Adrenal gland (tissue), 9 donors: ENCODE measurements at regions not wholly inside any gene's neighbourhood (a gene's known extent, or its start where the extent isn't known, plus 50 kb on each side); places are given as distances from the start of the nearest gene placed in this dataset.

Source experiments
- DNase-seq, 7 donors: peaks; one replicate each; pipeline ENCODE4 v3.0.0-alpha.2; 2019 to 2020
- H3K27ac ChIP-seq, 5 donors: fragments of 200-600 bp; sonication (generic) in 4 of 5; 1 replicate in 3 of 5; 2 replicates in 2 of 5; pipeline versions ENCODE4 v1.5.1 to v1.8.0; 2016 to 2020; ENCODE audit warnings: mild to moderate bottlenecking in 1 of 5
- H3K27me3 ChIP-seq: fragments of 200-600 bp; 2 replicates; pipeline ENCODE4 v1.8.0; 2021
- H3K36me3 ChIP-seq, 2 donors: fragments of 200-600 bp; replicated peaks in 1 of 2; 1 replicate in 1 of 2; 2 replicates in 1 of 2; pipeline versions ENCODE4 v1.5.1 to v1.8.0; 2018 to 2022
- H3K4me1 ChIP-seq, 2 donors: fragments of 200-600 bp; replicated peaks in 1 of 2; 1 replicate in 1 of 2; 2 replicates in 1 of 2; pipeline versions ENCODE4 v1.5.1 to v1.8.0; 2018 to 2021
- H3K4me3 ChIP-seq, 4 donors: fragments of 200-600 bp; sonication (generic) in 3 of 4; one replicate each; pipeline ENCODE4 v1.5.1; 2016 to 2018
- H3K9me3 ChIP-seq, 3 donors: fragments of 200-600 bp; sonication (generic) in 1 of 3; replicated peaks in 1 of 3; 1 replicate in 2 of 3; 2 replicates in 1 of 3; pipeline versions ENCODE4 v1.5.1 to v1.8.0; 2016 to 2021
- CTCF ChIP-seq, 6 experiments: fragments of 450-650 bp in 4 of 6; fragments of 200-600 bp in 2 of 6; sonication (generic) in 1 of 6; IDR thresholded peaks; 1 replicate in 5 of 6; 2 replicates in 1 of 6; pipeline versions ENCODE4 v1.5.1 to v1.8.0; 2016 to 2021; ENCODE audit warnings: antibody characterized with exemption in 6 of 6, mild to moderate bottlenecking in 2 of 6, moderate library complexity in 1 of 6
- POLR2A ChIP-seq, 2 donors: fragments of 450-650 bp; IDR thresholded peaks; one replicate each; pipeline ENCODE4 v1.6.1; 2017; ENCODE audit warnings: antibody characterized with exemption in 2 of 2, mild to moderate bottlenecking in 2 of 2, moderate library complexity in 1 of 2
- WGBS, 4 donors: extraction: QIAGEN DNeasy Blood & Tissue Kit in 2 of 4; methylation state at CpG; one replicate each; pipeline versions ENCODE4 v1.1.5 to v1.1.7; 2013 to 2017; 5-methylcytosine and 5-hydroxymethylcytosine counted together
- intact Hi-C, 2 donors: fragments of 100-400 bp; cut with DNase I; formaldehyde crosslinking; loops; one replicate each; pipeline versions ENCODE4 v1.14.1 to v1.15.0; 2022 to 2023
- donor health status: healthy with polysubstance abuse.
- donor health status: Bipolar disorder and iron deficiency.
- donor health status: DM: yes; HTN: yes; CAD: no.
- donor health status: DM: no; HTN: no; CAD: no.
- donor health status: DM: no; HTN: no; CAD: no.

DNA sequence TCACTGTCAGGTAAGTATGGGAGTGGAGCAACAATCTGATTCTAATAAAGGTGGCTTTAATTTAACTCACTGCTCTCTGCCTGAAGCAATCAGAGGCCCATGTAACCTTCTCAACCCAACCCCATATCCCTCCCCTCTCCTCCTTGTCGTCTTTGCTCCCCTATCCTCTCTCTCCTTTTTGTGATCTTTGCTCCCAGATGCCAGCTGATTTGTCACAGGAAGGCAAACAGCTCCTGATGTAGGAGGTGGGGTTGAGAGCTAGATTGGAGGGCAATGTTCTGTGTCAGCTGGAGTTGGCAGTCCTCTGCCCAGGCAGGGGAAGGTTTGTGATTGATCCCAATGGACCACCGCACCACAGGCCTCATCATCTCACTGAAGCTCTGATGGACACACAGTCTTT, 101.4 kb upstream of the PIK3CG start:
- 76 to 91% (median 87%) methylated on average over 1 to 2 of the region's 2 CpGs for WGBS, 4 donors
- no peak for TF ChIP-seq CTCF (IDR thresholded peaks at IDR 0.05)
- intact Hi-C loops, result no loop called here

DNA sequence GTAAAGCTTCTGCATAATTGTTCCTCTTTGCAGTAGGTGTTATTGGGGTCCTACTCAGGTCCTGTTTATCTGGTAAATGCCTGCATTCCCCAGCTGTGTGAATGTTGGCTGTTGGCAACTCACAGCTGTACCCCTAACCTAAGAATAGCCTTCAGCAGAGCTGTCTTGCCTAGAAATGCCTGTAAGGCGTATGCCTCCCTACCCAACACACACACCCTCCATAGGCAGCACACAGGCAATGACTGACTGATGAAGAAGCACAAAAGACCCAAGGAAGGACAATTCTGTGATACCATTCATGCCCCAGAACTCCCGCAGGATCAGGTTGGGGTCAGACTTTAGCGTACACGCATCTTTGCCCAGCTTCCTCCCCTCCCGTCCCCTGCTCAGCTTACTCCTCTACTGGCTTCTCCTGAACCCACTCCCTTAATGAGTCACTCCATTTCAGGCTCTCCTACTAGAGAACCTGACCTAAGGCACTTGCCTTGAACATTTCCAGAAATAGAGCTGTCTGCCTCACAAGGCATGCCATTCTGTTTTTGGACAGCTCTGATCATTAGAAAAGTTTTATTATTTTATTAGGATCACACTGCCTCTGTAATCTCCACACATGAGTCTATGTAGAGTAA, 99.2 kb upstream of the PIK3CG start:
- no peaks in the 10 kb centered on the region for H3K27me3 ChIP-seq
- no peaks in the 10 kb centered on the region for H3K36me3 ChIP-seq
- H3K4me1 ChIP-seq, result peaks cover 0 to 9% of the 10 kb centered on the region in 2 donors
- H3K9me3 ChIP-seq, result no peaks in the 10 kb centered on the region
- no peak overlapping the region for H3K27ac ChIP-seq
- TF ChIP-seq CTCF (IDR thresholded peaks at IDR 0.05) (no peak), POLR2A (IDR thresholded peaks at IDR 0.05) (no peak)
- no peak for DNase-seq
- 87 to 94% (median 89%) methylated on average over 5 of the region's 5 CpGs for WGBS, 4 donors
- intact Hi-C loops, result no loop called here
- no peak overlapping the region for H3K4me3 ChIP-seq

More for the DNA sequence above, 101.4 kb upstream of the PIK3CG start:
- Histone ChIP-seq H3K9me3 (no peaks in the 10 kb centered on the region), H3K27me3 (no peaks in the 10 kb centered on the region), H3K4me1 (no peaks in the 10 kb centered on the region), H3K36me3 (no peaks in the 10 kb centered on the region), H3K4me3 (no peak overlapping the region), H3K27ac (no peak overlapping the region)
- DNase-seq, result no peak

GRCh38 chr7:106766551-106766950, 98.5 kb upstream of the PIK3CG start:
- Histone ChIP-seq H3K9me3 (no peaks in the 10 kb centered on the region), H3K4me3 (no peak overlapping the region)
- 63 to 71% (median 67%) methylated on average over 2 of the region's 2 CpGs for WGBS, 4 donors

DNA sequence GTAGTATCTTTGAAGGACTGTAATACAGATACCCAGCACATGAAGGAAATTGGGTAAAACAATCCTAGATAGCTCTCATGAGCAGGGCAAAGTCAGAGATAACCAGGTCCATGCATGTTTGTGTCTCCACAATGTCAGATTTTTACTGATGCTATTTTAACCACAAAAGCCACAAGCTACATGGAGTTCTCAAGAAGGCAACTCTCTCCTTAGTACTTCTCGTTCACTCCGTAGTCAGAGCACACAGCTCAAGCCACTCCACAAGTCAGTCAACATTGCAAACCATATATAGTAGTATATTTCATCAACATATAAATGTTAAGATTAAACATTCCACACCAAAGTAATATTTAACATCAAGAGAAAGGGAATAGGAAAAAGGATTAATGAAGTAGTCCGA, 98.0 kb upstream of the PIK3CG start:
- peaks cover 0 to 9% of the 10 kb centered on the region in 2 donors for H3K4me1 ChIP-seq
- no peaks in the 10 kb centered on the region for H3K36me3 ChIP-seq
- 79 to 96% (median 86%) methylated on average over 3 of the region's 3 CpGs for WGBS, 4 donors
- no peak overlapping the region for H3K27ac ChIP-seq
- TF ChIP-seq POLR2A (IDR thresholded peaks at IDR 0.05) (no peak), CTCF (IDR thresholded peaks at IDR 0.05) (no peak)
- H3K9me3 ChIP-seq, result no peaks in the 10 kb centered on the region
- no peak overlapping the region for H3K4me3 ChIP-seq
- H3K27me3 ChIP-seq, result no peaks in the 10 kb centered on the region
- no peak for DNase-seq
- intact Hi-C loops, result no loop called here

More at GRCh38 chr7:106766551-106766950, 98.5 kb upstream of the PIK3CG start:
- TF ChIP-seq CTCF (IDR thresholded peaks at IDR 0.05), result no peak
- no peak for TF ChIP-seq POLR2A (IDR thresholded peaks at IDR 0.05)
- H3K27me3 ChIP-seq, result no peaks in the 10 kb centered on the region
- no peak overlapping the region for H3K27ac ChIP-seq
- no peaks in the 10 kb centered on the region for H3K36me3 ChIP-seq
- peaks cover 0 to 9% of the 10 kb centered on the region in 2 donors for H3K4me1 ChIP-seq
- intact Hi-C loops, result no loop called here
- no peak for DNase-seq
